IgD-negative memory B cell (primary cell): ENCODE measurements at regions not wholly inside any gene's neighbourhood (a gene's known extent, or its start where the extent isn't known, plus 50 kb on each side); places are given as distances from the start of the nearest gene placed in this dataset.

Source experiments
- H3K27ac Mint-ChIP-seq, 3 donors: one replicate each; pipeline ENCODE4 v1.8.0; 2020 to 2022; ENCODE audit warnings: mild to moderate bottlenecking in 3 of 3, mixed read lengths in 3 of 3, moderate library complexity in 1 of 3
- H3K27me3 Mint-ChIP-seq: one replicate; pipeline ENCODE4 v1.8.0; 2021; ENCODE audit warnings: mixed read lengths
- H3K36me3 Mint-ChIP-seq: one replicate; pipeline ENCODE4 v1.8.0; 2020; ENCODE audit warnings: mild to moderate bottlenecking, mixed read lengths
- H3K4me1 Mint-ChIP-seq, 3 donors: one replicate each; pipeline ENCODE4 v1.8.0; 2020 to 2022; ENCODE audit warnings: mixed read lengths in 3 of 3, mild to moderate bottlenecking in 1 of 3
- H3K4me3 Mint-ChIP-seq, 4 donors: one replicate each; pipeline ENCODE4 v1.8.0; 2020 to 2022; ENCODE audit warnings: mild to moderate bottlenecking in 4 of 4, mixed read lengths in 4 of 4, moderate library complexity in 3 of 4
- H3K9me3 Mint-ChIP-seq, 3 donors: one replicate each; pipeline ENCODE4 v1.8.0; 2020 to 2021; ENCODE audit warnings: mixed read lengths in 3 of 3, mild to moderate bottlenecking in 1 of 3

DNA sequence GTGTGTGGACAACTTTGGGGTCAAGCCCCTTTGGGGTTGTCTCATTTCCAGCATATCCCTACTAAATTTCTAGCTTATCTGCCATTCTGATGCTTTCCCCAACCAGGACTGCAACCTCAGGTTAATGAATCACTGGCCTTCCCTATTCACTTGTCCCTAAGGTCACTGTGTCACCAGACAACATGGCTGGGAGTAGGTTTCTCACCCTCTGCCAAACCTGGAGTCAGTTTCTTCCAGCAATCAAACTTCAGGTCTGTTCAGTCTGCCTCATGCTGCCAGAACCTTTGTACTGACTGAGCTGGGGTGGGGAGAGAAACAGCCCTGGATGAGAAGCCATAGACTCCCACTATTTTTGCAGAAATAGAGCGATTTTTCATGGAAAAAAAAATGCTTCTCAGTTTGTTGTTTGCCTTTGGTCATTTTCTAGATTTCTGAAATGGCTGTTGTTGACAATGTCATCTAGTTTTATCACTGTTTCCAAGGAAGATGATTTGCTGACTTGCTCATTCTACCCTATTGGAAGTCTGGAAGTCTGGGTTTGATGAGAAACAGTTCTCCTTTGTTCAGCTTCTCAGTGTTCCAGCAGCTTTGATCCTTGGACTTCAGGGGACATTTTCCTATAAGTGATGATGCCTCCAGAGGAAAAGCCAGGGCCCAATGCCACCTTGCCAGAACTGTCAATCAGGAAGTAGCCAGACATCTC lies 74.8 kb upstream of the IL12A start:
- H3K27me3 Mint-ChIP-seq: no peaks in the 10 kb centered on the region
- no peaks in the 10 kb centered on the region for H3K36me3 Mint-ChIP-seq
- H3K4me1 Mint-ChIP-seq: peaks cover 8 to 12% (median 9%) of the 10 kb centered on the region in 3 donors
- no peak overlapping the region for H3K4me3 Mint-ChIP-seq
- H3K9me3 Mint-ChIP-seq: no peaks in the 10 kb centered on the region
- H3K27ac Mint-ChIP-seq: no peak overlapping the region

- Mint-ChIP-seq H3K4me3 (no peak overlapping the region), H3K4me1 (peaks cover 8 to 13% (median 9%) of the 10 kb centered on the region in 3 donors), H3K27ac (no peak overlapping the region), H3K36me3 (no peaks in the 10 kb centered on the region), H3K9me3 (no peaks in the 10 kb centered on the region), H3K27me3 (no peaks in the 10 kb centered on the region)
These were observed 74.2 kb upstream of the IL12A start for GRCh38 chr3:159914426-159914825.

GRCh38 chr3:159916052-159916451 lies 72.6 kb upstream of the IL12A start:
- no peaks in the 10 kb centered on the region for H3K9me3 Mint-ChIP-seq
- no peak overlapping the region for H3K27ac Mint-ChIP-seq
- no peak overlapping the region for H3K4me3 Mint-ChIP-seq
- H3K4me1 Mint-ChIP-seq: peaks cover 10 to 17% (median 15%) of the 10 kb centered on the region in 3 donors
- no peaks in the 10 kb centered on the region for H3K27me3 Mint-ChIP-seq
- no peaks in the 10 kb centered on the region for H3K36me3 Mint-ChIP-seq

DNA sequence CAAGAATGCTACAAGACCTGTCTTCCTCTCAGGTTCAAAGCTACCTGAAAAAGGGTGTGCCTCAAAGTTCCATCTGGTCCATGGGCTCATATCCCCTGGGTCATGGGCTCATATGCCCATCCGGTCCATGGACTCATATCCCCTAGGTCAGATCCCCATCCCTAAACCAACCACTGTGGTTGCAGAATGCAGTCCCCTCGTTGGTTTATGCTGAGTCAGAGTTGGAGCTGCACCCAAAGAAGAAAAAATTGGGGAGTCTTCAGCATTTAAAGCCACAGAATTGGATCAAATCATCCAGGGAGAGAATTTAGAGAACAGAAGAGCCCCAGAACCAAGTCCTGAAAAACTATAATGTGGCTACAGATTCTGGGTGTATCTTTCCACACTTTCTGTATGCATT lies 71.5 kb upstream of the IL12A start:
- no peaks in the 10 kb centered on the region for H3K27me3 Mint-ChIP-seq

DNA sequence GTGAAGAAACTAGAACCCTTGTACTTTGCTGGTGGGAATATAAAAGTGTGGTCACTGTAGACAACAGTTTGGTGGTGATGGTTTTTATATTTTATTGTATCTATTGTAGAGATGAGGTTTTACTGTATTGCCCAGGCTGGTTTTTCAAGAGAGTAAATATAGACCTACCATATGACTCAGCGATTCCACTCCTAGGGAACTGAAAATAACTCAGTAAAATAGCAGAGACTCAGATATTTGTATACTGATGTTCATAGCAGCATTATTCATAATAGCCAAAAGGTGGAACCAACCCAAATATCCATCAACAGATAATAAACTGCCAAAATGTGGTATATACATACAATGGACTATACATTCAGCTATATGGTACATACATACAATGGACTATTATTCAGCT lies 68.8 kb upstream of the IL12A start:
- no peaks in the 10 kb centered on the region for H3K9me3 Mint-ChIP-seq
- H3K36me3 Mint-ChIP-seq: no peaks in the 10 kb centered on the region
- no peak overlapping the region for H3K27ac Mint-ChIP-seq
- H3K4me1 Mint-ChIP-seq: peaks cover 13 to 23% (median 19%) of the 10 kb centered on the region in 3 donors
- no peaks in the 10 kb centered on the region for H3K27me3 Mint-ChIP-seq
- no peak overlapping the region for H3K4me3 Mint-ChIP-seq

More for the DNA sequence above, 71.5 kb upstream of the IL12A start:
- H3K4me1 Mint-ChIP-seq: peaks cover 4 to 9% (median 8%) of the 10 kb centered on the region in 3 donors
- H3K36me3 Mint-ChIP-seq: no peaks in the 10 kb centered on the region
- no peak overlapping the region for H3K4me3 Mint-ChIP-seq
- H3K9me3 Mint-ChIP-seq: no peaks in the 10 kb centered on the region
- no peak overlapping the region for H3K27ac Mint-ChIP-seq

DNA sequence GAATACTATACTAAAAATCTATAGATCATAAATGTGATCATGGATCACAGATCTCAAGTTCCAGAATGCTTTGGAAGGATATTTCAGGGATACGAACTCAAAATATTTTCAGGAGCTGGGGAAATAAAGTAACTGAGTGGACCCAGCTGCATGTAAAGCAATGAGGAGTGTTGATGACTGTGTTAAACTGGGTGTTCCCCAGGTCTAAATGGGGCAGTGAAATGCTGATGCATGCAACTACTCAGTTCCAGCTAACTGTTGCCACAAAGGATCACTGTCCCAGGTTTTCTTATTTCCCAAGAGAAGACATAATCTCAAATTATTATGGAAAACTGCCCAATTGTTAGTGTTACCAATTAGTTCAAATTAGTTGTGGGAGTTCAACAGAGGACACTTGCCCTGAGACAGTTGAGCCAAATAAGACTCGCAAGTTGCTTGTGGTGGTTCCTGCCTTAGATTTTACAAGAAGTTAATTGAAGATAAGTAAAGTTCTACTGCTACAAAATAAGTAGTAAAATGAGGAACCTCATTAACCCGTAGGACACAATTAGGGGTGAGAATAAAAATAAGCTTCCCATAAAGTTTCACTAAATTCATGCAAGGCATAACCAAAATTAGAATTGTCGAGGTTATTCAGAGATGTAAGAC lies 66.3 kb upstream of the IL12A start:
- Mint-ChIP-seq H3K36me3 (no peaks in the 10 kb centered on the region), H3K4me1 (peaks cover 13 to 23% (median 19%) of the 10 kb centered on the region in 3 donors), H3K9me3 (no peaks in the 10 kb centered on the region), H3K27ac (peak overlapping the region in 1 of 3 donors; percentile 45), H3K4me3 (peak overlapping the region in 1 of 4 donors; percentile 65), H3K27me3 (no peaks in the 10 kb centered on the region)

DNA sequence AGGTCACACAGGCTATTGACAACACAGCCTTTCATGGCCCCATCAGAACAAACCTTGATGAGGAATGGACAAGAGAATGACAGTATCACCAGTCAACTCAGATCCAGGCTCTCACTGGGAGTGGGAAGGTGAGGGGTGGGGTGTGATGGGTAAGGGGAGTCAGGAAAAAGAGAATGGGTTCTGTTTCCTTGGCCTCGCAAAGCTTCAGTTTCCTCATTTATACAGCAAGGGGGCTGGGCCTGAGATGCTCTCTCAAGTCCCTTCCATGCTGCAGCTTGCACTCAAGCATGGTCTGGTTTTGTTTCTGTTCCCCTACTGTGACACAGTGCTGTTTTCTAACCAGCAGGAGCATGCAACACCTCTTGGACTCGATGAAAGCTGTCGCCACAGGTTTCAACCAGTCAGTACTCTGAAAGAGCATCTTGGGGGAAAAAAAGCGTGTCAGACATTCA lies 65.7 kb upstream of the IL12A start:
- Mint-ChIP-seq H3K4me1 (peaks cover 13 to 23% (median 19%) of the 10 kb centered on the region in 3 donors), H3K27me3 (no peaks in the 10 kb centered on the region), H3K9me3 (no peaks in the 10 kb centered on the region), H3K27ac (peak overlapping the region; percentile 0 to 71 (median 45)), H3K36me3 (no peaks in the 10 kb centered on the region), H3K4me3 (peak overlapping the region in 3 of 4 donors; percentile 15 to 65 (median 60))

- H3K4me3 Mint-ChIP-seq: peak overlapping the region in 3 of 4 donors; percentile 15 to 65 (median 60)
- no peaks in the 10 kb centered on the region for H3K27me3 Mint-ChIP-seq
- H3K27ac Mint-ChIP-seq: peak overlapping the region in 2 of 3 donors; percentile 0 to 71
- peaks cover 13 to 23% (median 19%) of the 10 kb centered on the region in 3 donors for H3K4me1 Mint-ChIP-seq
- no peaks in the 10 kb centered on the region for H3K36me3 Mint-ChIP-seq
- H3K9me3 Mint-ChIP-seq: no peaks in the 10 kb centered on the region
These were observed 65.3 kb upstream of the IL12A start for GRCh38 chr3:159923336-159923735.

GRCh38 chr3:159923956-159924355 lies 64.7 kb upstream of the IL12A start:
- Mint-ChIP-seq H3K4me3 (no peak overlapping the region), H3K27me3 (no peaks in the 10 kb centered on the region), H3K4me1 (peaks cover 17 to 25% (median 19%) of the 10 kb centered on the region in 3 donors), H3K27ac (no peak overlapping the region), H3K9me3 (no peaks in the 10 kb centered on the region), H3K36me3 (no peaks in the 10 kb centered on the region)

- Mint-ChIP-seq H3K4me3 (no peak overlapping the region), H3K9me3 (no peaks in the 10 kb centered on the region), H3K36me3 (no peaks in the 10 kb centered on the region), H3K27me3 (no peaks in the 10 kb centered on the region), H3K4me1 (peaks cover 17 to 26% (median 19%) of the 10 kb centered on the region in 3 donors), H3K27ac (no peak overlapping the region)
These were observed 64.2 kb upstream of the IL12A start for GRCh38 chr3:159924411-159924810.

GRCh38 chr3:159925248-159925647 lies 63.4 kb upstream of the IL12A start:
- H3K36me3 Mint-ChIP-seq: no peaks in the 10 kb centered on the region
- no peak overlapping the region for H3K4me3 Mint-ChIP-seq
- H3K4me1 Mint-ChIP-seq: peaks cover 13 to 21% (median 14%) of the 10 kb centered on the region in 3 donors
- no peaks in the 10 kb centered on the region for H3K9me3 Mint-ChIP-seq
- H3K27me3 Mint-ChIP-seq: no peaks in the 10 kb centered on the region
- no peak overlapping the region for H3K27ac Mint-ChIP-seq

DNA sequence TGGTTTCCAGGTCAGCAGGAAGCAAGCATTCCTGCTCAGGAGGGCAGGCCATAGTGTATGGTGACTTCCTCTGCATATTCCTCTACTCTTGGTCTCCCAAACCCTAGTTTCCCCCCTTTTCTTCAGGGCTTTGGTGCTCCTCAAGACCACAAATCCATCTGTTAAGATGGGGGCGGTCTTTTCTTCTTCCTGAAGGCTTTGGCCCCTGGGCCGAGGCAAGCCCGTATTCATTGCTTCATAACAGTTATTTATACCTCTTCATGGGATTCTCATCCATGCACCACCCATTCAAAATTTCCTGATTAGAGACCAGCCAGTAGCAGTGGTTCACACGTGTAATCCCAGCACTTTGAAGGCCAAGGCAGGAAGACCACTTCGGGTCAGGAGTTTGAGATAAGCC lies 62.1 kb upstream of the IL12A start:
- Mint-ChIP-seq H3K27me3 (no peaks in the 10 kb centered on the region), H3K9me3 (peaks cover 0 to 2% (median 0%) of the 10 kb centered on the region in 3 donors), H3K4me1 (peaks cover 12 to 21% (median 14%) of the 10 kb centered on the region in 3 donors), H3K36me3 (no peaks in the 10 kb centered on the region), H3K27ac (no peak overlapping the region), H3K4me3 (no peak overlapping the region)

DNA sequence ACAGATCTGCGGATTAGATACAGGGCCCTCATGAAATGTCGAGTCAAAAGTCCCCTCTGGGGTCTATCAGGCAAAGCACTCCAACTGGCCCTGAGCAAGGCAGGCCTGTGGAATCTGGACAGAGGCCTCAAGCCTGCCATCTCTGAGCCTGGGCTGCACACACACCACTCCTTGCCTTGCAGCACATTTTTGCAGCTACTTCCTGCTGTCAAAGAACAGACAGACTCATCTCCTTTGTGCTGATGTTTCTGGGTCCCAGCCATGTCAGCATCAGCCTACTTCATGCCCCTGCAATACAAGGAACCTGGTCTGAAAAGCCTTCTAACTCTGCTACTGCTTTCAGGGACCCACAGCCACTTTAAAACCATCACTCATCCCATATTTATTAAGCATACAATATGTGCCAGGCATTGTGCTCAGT lies 60.6 kb upstream of the IL12A start:
- Mint-ChIP-seq H3K4me1 (peaks cover 2 to 10% (median 6%) of the 10 kb centered on the region in 3 donors), H3K27ac (no peak overlapping the region), H3K4me3 (no peak overlapping the region), H3K9me3 (peaks cover 0 to 3% (median 2%) of the 10 kb centered on the region in 3 donors), H3K36me3 (peaks cover 1% of the 10 kb centered on the region), H3K27me3 (no peaks in the 10 kb centered on the region)

DNA sequence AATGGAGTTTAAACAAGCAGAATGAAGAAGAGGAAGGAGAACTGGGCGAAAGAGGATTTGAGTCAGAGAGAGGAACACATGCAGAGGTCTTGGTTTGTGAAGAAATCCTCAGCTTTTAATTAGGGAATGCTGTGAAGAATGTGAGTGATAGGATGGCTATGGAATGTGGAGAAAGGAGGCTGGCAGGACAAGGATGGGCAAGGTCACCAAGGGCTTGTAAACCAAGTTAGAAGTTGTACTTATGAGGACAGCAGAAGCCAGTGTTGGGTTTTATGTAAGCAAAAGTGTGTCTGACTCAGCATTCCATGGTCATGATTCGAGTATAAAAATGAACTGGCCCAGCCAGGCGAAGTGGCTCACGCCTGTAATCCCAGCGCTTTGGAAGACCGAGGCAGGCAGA lies 60.0 kb upstream of the IL12A start:
- H3K4me1 Mint-ChIP-seq: peaks cover 0 to 7% (median 4%) of the 10 kb centered on the region in 3 donors
- H3K4me3 Mint-ChIP-seq: no peak overlapping the region
- H3K27ac Mint-ChIP-seq: no peak overlapping the region
- H3K36me3 Mint-ChIP-seq: peaks cover 1% of the 10 kb centered on the region
- peaks cover 0 to 9% (median 8%) of the 10 kb centered on the region in 3 donors for H3K9me3 Mint-ChIP-seq
- H3K27me3 Mint-ChIP-seq: no peaks in the 10 kb centered on the region
